GM12873 (cell line): ENCODE measurements at regions not wholly inside any gene's neighbourhood (a gene's known extent, or its start where the extent isn't known, plus 50 kb on each side); places are given as distances from the start of the nearest gene placed in this dataset.

Experiments used
- CTCF ChIP-seq: IDR thresholded peaks from 2 replicates; pipeline ENCODE4 v1.5.1; 2012; ENCODE audit warnings: low read depth, mild to moderate bottlenecking, moderate library complexity, low read length, control low read depth; ENCODE audit not compliant: insufficient read depth; ENCODE audit errors: missing control alignments

DNA sequence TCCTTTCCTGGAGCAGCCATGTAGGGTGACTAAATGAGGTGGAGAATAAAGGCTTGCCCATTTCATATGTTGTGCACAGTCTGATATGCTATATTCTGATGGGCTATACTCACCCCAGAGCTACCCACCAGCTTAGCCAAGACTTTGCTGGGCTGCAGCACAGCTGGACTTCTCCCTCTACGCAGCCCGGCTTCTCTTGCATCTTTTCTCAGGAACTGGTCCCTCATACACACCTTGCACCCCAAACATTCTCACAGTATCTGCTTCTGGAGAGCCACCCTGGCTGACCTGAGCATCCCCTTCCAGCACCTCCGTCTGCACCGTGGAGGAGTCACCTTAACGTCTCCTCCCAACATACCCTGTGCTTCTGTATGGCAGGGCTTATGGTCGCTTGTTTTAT is 150.8 kb upstream of the PMEPA1 start:
- TF ChIP-seq CTCF = no peak

- TF ChIP-seq CTCF = no peak
Observed at GRCh38 chr20:57857969-57858368, 148.2 kb upstream of the PMEPA1 start.

DNA sequence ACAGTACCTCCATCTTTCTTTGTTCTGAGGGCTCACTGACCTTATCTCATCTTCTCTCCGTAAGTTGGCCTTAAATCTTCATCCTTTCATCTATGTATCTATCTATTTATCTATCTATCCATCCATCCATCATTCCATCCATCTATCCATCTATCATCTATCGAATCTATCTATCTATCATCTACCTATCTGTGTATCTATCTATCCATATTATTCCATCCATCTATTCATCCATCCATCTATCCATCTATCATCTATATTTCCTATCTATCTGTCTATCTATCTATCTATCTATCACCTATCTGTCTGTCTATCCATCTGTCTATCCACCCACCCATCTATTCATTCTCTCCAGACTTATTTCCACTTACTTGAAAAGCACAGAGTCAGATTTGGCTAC is 147.3 kb upstream of the PMEPA1 start:
- no peak for TF ChIP-seq CTCF

GRCh38 chr20:57856658-57857057 is 146.8 kb upstream of the PMEPA1 start:
- no peak for TF ChIP-seq CTCF

- no peak for TF ChIP-seq CTCF
Observed at GRCh38 chr20:57851796-57852195, 142.0 kb upstream of the PMEPA1 start.

DNA sequence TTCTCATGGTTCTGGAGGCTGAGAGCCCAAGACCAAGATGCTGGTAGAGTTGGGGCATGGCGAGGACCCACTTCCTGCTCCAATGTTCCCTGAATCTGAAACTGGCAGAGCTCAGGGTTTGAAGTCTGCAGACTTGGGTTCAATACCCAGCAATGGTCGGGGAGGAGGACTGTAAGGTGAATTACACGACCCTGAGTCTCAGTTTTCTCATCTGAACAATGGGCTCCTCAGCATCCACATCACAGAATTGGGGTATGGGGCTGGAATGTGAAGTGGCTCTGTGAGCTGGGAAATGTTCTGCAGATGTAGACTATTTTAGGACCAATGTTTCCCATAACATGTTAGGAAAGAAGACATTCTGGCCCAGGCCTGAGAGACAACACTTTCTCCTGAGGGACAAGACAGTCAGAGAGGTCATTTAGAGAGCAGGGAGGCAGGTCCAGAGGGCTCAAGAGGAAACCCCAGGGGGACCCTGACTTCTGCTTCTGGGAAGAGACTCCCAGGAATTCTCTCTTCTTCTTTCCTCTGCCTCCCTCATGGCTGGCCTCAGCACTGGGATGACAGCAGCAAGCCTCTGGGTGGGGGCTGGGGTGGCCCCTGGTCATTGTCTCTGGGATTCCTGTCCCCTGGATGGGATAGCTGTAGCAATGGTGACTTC is 141.3 kb upstream of the PMEPA1 start:
- no peak for TF ChIP-seq CTCF

DNA sequence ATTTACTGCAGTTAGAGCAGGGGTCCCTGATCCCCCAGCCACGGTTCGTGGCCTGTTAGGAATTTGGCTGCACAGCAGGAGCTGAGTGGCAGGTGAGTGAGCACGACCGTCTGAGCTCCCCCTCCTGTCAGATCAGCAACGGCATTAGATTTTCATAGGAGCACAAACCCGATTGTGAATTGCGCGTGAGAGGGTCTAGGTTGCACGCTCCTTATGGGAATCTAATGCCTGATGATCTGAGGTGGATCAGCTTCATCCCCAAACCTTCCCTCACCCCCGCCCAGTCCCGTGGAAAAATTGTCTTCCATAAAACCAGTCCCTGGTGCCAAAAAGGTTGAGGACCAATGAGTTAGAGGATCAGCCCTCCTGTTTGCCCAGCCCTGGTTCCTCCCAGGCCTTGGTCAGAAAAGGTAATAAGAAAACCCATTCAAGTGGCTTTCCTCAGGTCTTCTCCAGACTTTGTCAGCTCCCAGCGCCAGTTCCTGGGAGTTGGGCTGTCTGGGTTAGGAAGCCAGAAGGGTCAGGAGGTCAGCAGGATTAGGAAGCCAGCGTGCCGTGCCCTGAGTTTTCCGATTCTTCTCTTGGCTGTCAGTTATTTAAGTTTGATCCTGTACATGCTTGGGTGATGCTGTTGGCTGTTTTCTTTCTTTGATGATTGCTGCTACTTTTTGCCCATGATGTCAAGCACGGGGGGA is 139.9 kb upstream of the PMEPA1 start:
- TF ChIP-seq CTCF = no peak
